ENCODE measurements at regions not wholly inside any gene's neighbourhood (a gene's known extent, or its start where the extent isn't known, plus 50 kb on each side); places are given as distances from the start of the nearest gene placed in this dataset.

- Mint-ChIP-seq H3K36me3 (ENCODE audit: insufficient read depth) (no peaks in the 10 kb centered on the region), H3K27ac (no peak overlapping the region), H3K4me1 (ENCODE audit: low read depth) (no peaks in the 10 kb centered on the region), H3K27me3 (no peaks in the 10 kb centered on the region), H3K4me3 (ENCODE audit: low read depth) (no peak overlapping the region), H3K9me3 (ENCODE audit: low read depth) (no peaks in the 10 kb centered on the region)
- DNase-seq (ENCODE audit: low spot score, unreplicated experiment) = no peak
- TF ChIP-seq CTCF (IDR thresholded peaks at IDR 0.05; ENCODE audit: unreplicated experiment) = no peak
Measured at GRCh38 chr5:89728134-89728533, 681.4 kb downstream of the CETN3 start.

GRCh38 chr5:89724379-89725095 lies 685.0 kb downstream of the CETN3 start:
- Mint-ChIP-seq H3K4me1 (ENCODE audit: low read depth) (no peaks in the 10 kb centered on the region), H3K36me3 (ENCODE audit: insufficient read depth) (no peaks in the 10 kb centered on the region), H3K9me3 (ENCODE audit: low read depth) (no peaks in the 10 kb centered on the region), H3K27ac (no peak overlapping the region), H3K4me3 (ENCODE audit: low read depth) (no peak overlapping the region), H3K27me3 (no peaks in the 10 kb centered on the region)
- DNase-seq (ENCODE audit: low spot score, unreplicated experiment) = no peak
- no peak for TF ChIP-seq CTCF (IDR thresholded peaks at IDR 0.05; ENCODE audit: unreplicated experiment)

- Mint-ChIP-seq H3K4me3 (ENCODE audit: low read depth) (no peak overlapping the region), H3K27me3 (no peaks in the 10 kb centered on the region), H3K4me1 (ENCODE audit: low read depth) (no peaks in the 10 kb centered on the region), H3K27ac (no peak overlapping the region), H3K9me3 (ENCODE audit: low read depth) (no peaks in the 10 kb centered on the region), H3K36me3 (ENCODE audit: insufficient read depth) (no peaks in the 10 kb centered on the region)
- no peak for TF ChIP-seq CTCF (IDR thresholded peaks at IDR 0.05; ENCODE audit: unreplicated experiment)
- DNase-seq (ENCODE audit: low spot score, unreplicated experiment) = no peak
Measured at GRCh38 chr5:89723907-89724306, 685.6 kb downstream of the CETN3 start.

- H3K4me1 Mint-ChIP-seq (ENCODE audit: low read depth) = no peaks in the 10 kb centered on the region
- no peak overlapping the region for H3K27ac Mint-ChIP-seq
- no peaks in the 10 kb centered on the region for H3K36me3 Mint-ChIP-seq (ENCODE audit: insufficient read depth)
- TF ChIP-seq CTCF (IDR thresholded peaks at IDR 0.05; ENCODE audit: unreplicated experiment) = no peak
- H3K27me3 Mint-ChIP-seq = no peaks in the 10 kb centered on the region
- no peak overlapping the region for H3K4me3 Mint-ChIP-seq (ENCODE audit: low read depth)
- DNase-seq (ENCODE audit: low spot score, unreplicated experiment) = no peak
- no peaks in the 10 kb centered on the region for H3K9me3 Mint-ChIP-seq (ENCODE audit: low read depth)
Measured at GRCh38 chr5:89722538-89722937, 687.0 kb downstream of the CETN3 start.

- H3K27me3 Mint-ChIP-seq = no peaks in the 10 kb centered on the region
- DNase-seq (ENCODE audit: low spot score, unreplicated experiment) = no peak
- no peak for TF ChIP-seq CTCF (IDR thresholded peaks at IDR 0.05; ENCODE audit: unreplicated experiment)
- H3K36me3 Mint-ChIP-seq (ENCODE audit: insufficient read depth) = no peaks in the 10 kb centered on the region
- H3K4me3 Mint-ChIP-seq (ENCODE audit: low read depth) = no peak overlapping the region
- no peaks in the 10 kb centered on the region for H3K4me1 Mint-ChIP-seq (ENCODE audit: low read depth)
- H3K9me3 Mint-ChIP-seq (ENCODE audit: low read depth) = no peaks in the 10 kb centered on the region
- no peak overlapping the region for H3K27ac Mint-ChIP-seq
Measured at GRCh38 chr5:89721931-89722330, 687.6 kb downstream of the CETN3 start.
